Sigmoid colon (tissue), 6 donors: ENCODE measurements at regions not wholly inside any gene's neighbourhood (a gene's known extent, or its start where the extent isn't known, plus 50 kb on each side); places are given as distances from the start of the nearest gene placed in this dataset.

ENCODE experiments used
- DNase-seq: peaks from one replicate; pipeline ENCODE4 v3.0.0-alpha.2; 2019
- H3K27ac ChIP-seq, 4 donors: fragments of 200-600 bp; sonication (generic); one replicate each; pipeline ENCODE4 v1.5.1; 2016 to 2019; ENCODE audit warnings: mild to moderate bottlenecking in 1 of 4
- H3K27me3 ChIP-seq, 3 donors: fragments of 200-600 bp; sonication (generic); one replicate each; pipeline ENCODE4 v1.5.1; 2019; ENCODE audit warnings: mild to moderate bottlenecking in 1 of 3
- H3K36me3 ChIP-seq, 4 donors: fragments of 200-600 bp; sonication (generic); one replicate each; pipeline ENCODE4 v1.5.1; 2016 to 2019
- H3K4me1 ChIP-seq, 4 donors: fragments of 200-600 bp; sonication (generic); one replicate each; pipeline ENCODE4 v1.5.1; 2017 to 2019
- H3K4me3 ChIP-seq, 4 donors: fragments of 200-600 bp; sonication (generic); one replicate each; pipeline ENCODE4 v1.5.1; 2017 to 2019; ENCODE audit warnings: mild to moderate bottlenecking in 2 of 4, moderate library complexity in 1 of 4
- H3K9me3 ChIP-seq, 4 donors: fragments of 200-600 bp in 3 of 4; sonication (generic) in 3 of 4; one replicate each; pipeline versions ENCODE4 v1.5.1 to v1.6.1; 2013 to 2019
- EP300 ChIP-seq, 4 donors: sonication (generic); formaldehyde crosslinking; IDR thresholded peaks; one replicate each; pipeline ENCODE4 v1.6.1; 2017; ENCODE audit warnings: antibody characterized with exemption in 4 of 4
- POLR2A ChIP-seq, 2 donors: fragments of 450-650 bp; IDR thresholded peaks; one replicate each; pipeline ENCODE4 v1.6.1; 2016; ENCODE audit warnings: antibody characterized with exemption in 2 of 2, mild to moderate bottlenecking in 2 of 2, moderate library complexity in 2 of 2
- POLR2AphosphoS5 ChIP-seq, 4 donors: sonication (generic); formaldehyde crosslinking; IDR thresholded peaks; one replicate each; pipeline ENCODE4 v1.6.1; 2017; ENCODE audit warnings: antibody characterized with exemption in 4 of 4
- WGBS, 2 donors: extraction: QIAGEN DNeasy Blood & Tissue Kit; methylation state at CpG; one replicate each; pipeline ENCODE4 v1.1.7; 2013; 5-methylcytosine and 5-hydroxymethylcytosine counted together
- intact Hi-C: fragments of 100-400 bp; cut with DNase I; formaldehyde crosslinking; loops from one replicate; pipeline ENCODE4 v1.15.1; 2023
- TF ChIP-seq, protein P1 (sequence below), 4 experiments: fragments of 450-650 bp in 3 of 4; fragments of 200-600 bp in 1 of 4; IDR thresholded peaks; one replicate each; pipeline ENCODE4 v1.5.1; 2016 to 2019; ENCODE audit warnings: antibody characterized with exemption in 4 of 4, mild to moderate bottlenecking in 3 of 4, moderate library complexity in 2 of 4
- donor health status: healthy with polysubstance abuse.
- donor health status: healthy.

DNA sequence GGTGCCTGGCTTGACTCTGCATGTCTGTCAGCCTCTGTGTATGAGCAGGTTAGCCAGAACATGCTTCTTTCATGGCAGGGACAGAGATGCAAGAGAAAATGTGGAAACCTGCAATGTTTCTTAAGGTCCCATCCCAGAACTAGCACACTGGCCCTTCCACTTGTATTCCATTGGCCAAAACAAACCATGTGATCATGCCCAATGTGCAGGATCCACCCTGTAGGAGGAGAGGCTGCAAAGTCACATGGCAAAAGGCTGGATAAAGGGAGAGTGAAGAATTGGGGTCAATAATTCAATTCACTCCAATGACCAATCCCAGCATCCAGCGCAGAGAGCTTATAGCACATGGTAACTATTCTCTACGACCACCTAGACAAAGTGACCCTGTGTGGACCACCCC is 405.5 kb downstream of the MIAT start:
- no peaks in the 10 kb centered on the region for H3K27me3 ChIP-seq
- H3K4me1 ChIP-seq, result no peaks in the 10 kb centered on the region
- H3K9me3 ChIP-seq, result no peaks in the 10 kb centered on the region
- intact Hi-C loops, result no loop called here
- WGBS, 2 donors, result 75 to 80% methylated on average over 2 of the region's 2 CpGs
- no peak for DNase-seq
- H3K4me3 ChIP-seq, result no peak overlapping the region
- no peak overlapping the region for H3K27ac ChIP-seq
- no peaks in the 10 kb centered on the region for H3K36me3 ChIP-seq
- TF ChIP-seq EP300 (IDR thresholded peaks at IDR 0.05) (no peak), POLR2A (IDR thresholded peaks at IDR 0.05) (no peak), POLR2AphosphoS5 (IDR thresholded peaks at IDR 0.05) (no peak)
- TF ChIP-seq, protein P1, sequence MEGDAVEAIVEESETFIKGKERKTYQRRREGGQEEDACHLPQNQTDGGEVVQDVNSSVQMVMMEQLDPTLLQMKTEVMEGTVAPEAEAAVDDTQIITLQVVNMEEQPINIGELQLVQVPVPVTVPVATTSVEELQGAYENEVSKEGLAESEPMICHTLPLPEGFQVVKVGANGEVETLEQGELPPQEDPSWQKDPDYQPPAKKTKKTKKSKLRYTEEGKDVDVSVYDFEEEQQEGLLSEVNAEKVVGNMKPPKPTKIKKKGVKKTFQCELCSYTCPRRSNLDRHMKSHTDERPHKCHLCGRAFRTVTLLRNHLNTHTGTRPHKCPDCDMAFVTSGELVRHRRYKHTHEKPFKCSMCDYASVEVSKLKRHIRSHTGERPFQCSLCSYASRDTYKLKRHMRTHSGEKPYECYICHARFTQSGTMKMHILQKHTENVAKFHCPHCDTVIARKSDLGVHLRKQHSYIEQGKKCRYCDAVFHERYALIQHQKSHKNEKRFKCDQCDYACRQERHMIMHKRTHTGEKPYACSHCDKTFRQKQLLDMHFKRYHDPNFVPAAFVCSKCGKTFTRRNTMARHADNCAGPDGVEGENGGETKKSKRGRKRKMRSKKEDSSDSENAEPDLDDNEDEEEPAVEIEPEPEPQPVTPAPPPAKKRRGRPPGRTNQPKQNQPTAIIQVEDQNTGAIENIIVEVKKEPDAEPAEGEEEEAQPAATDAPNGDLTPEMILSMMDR (IDR thresholded peaks at IDR 0.05), result no peak

- no peaks in the 10 kb centered on the region for H3K27me3 ChIP-seq
- intact Hi-C loops, result no loop called here
- no peaks in the 10 kb centered on the region for H3K36me3 ChIP-seq
- no peaks in the 10 kb centered on the region for H3K9me3 ChIP-seq
- no peak for DNase-seq
- H3K4me1 ChIP-seq, result no peaks in the 10 kb centered on the region
- no peak overlapping the region for H3K4me3 ChIP-seq
- TF ChIP-seq POLR2A (IDR thresholded peaks at IDR 0.05) (no peak), EP300 (IDR thresholded peaks at IDR 0.05) (no peak), POLR2AphosphoS5 (IDR thresholded peaks at IDR 0.05) (no peak)
- TF ChIP-seq, protein P1 (IDR thresholded peaks at IDR 0.05), result no peak
- H3K27ac ChIP-seq, result no peak overlapping the region
- WGBS, 2 donors, result 16 to 44% methylated on average over 5 of the region's 5 CpGs
Observed at GRCh38 chr22:27063406-27063805, 406.0 kb downstream of the MIAT start.

DNA sequence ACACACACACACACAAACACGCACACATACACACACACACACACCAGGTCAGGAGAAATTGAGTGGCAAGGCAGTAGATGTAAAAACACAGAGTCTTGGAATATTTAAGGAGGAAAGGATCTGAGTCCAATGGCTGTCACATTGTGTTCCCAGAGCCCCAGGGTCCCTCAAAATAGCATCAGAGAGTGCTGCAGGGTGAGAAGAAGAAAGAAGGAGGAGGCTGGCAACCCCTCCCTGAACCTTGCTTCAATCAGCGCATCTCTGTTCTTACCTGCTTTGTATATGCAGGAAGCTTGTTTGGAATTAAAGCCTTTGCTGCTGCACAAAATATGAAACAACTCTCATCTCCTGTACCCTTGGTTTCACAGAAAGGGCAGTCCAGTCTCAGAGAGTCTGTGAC is 406.5 kb downstream of the MIAT start:
- no peaks in the 10 kb centered on the region for H3K27me3 ChIP-seq
- H3K36me3 ChIP-seq, result no peaks in the 10 kb centered on the region
- WGBS, 2 donors, result 80 to 82% methylated on average over 2 of the region's 2 CpGs
- intact Hi-C loops, result no loop called here
- no peaks in the 10 kb centered on the region for H3K9me3 ChIP-seq
- TF ChIP-seq, protein P1 (IDR thresholded peaks at IDR 0.05), result no peak
- TF ChIP-seq POLR2A (IDR thresholded peaks at IDR 0.05), result no peak
- no peak for TF ChIP-seq POLR2AphosphoS5 (IDR thresholded peaks at IDR 0.05)
- TF ChIP-seq EP300 (IDR thresholded peaks at IDR 0.05), result no peak
- H3K4me3 ChIP-seq, result no peak overlapping the region
- H3K27ac ChIP-seq, result no peak overlapping the region
- H3K4me1 ChIP-seq, result no peaks in the 10 kb centered on the region
- no peak for DNase-seq

- intact Hi-C loops, result no loop called here
- Histone ChIP-seq H3K9me3 (no peaks in the 10 kb centered on the region), H3K4me1 (no peaks in the 10 kb centered on the region), H3K27me3 (no peaks in the 10 kb centered on the region), H3K4me3 (no peak overlapping the region), H3K36me3 (no peaks in the 10 kb centered on the region), H3K27ac (no peak overlapping the region)
- TF ChIP-seq POLR2A (IDR thresholded peaks at IDR 0.05) (no peak), EP300 (IDR thresholded peaks at IDR 0.05) (no peak), POLR2AphosphoS5 (IDR thresholded peaks at IDR 0.05) (no peak)
- TF ChIP-seq, protein P1 (IDR thresholded peaks at IDR 0.05), result no peak
- 38 to 46% methylated on average over 1 of the region's 1 CpG for WGBS, 2 donors
- no peak for DNase-seq
Observed at GRCh38 chr22:27064386-27064785, 407.0 kb downstream of the MIAT start.

DNA sequence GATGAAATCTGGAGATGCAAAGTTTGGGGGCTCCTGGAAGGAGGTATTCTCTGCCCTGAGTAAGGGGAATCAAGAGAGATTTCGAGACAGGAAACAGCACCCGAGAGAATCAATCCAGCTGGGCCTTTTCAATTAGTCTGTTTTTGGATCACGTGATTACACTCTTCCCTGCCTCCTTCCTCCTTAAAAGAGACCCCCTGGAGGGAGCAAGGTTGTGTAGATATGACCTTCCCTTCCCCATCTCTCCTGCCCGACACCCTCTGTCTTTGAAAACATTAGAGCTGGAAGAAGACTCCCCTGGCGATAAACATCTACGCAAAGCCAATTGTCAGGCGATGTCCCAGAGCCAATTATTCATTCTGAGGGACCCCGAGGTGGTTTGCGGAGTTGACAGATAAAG is 407.9 kb downstream of the MIAT start:
- no peaks in the 10 kb centered on the region for H3K36me3 ChIP-seq
- H3K4me1 ChIP-seq, result no peaks in the 10 kb centered on the region
- no peak overlapping the region for H3K4me3 ChIP-seq
- H3K27me3 ChIP-seq, result no peaks in the 10 kb centered on the region
- TF ChIP-seq POLR2AphosphoS5 (IDR thresholded peaks at IDR 0.05) (no peak), POLR2A (IDR thresholded peaks at IDR 0.05) (no peak), EP300 (IDR thresholded peaks at IDR 0.05) (no peak)
- TF ChIP-seq, protein P1 (IDR thresholded peaks at IDR 0.05), result no peak
- DNase-seq, result no peak
- no peak overlapping the region for H3K27ac ChIP-seq
- H3K9me3 ChIP-seq, result no peaks in the 10 kb centered on the region
- intact Hi-C loops, result no loop called here
- 18 to 35% methylated on average over 9 of the region's 9 CpGs for WGBS, 2 donors
